Transverse colon (tissue), 3 donors: ENCODE measurements at regions not wholly inside any gene's neighbourhood (a gene's known extent, or its start where the extent isn't known, plus 50 kb on each side); places are given as distances from the start of the nearest gene placed in this dataset.

ENCODE experiments used
- CTCF ChIP-seq, 5 experiments: fragments of 200-600 bp in 3 of 5; fragments of 450-650 bp in 2 of 5; sonication (generic) in 3 of 5; IDR thresholded peaks; 1 replicate in 2 of 5; 2 replicates in 3 of 5; pipeline ENCODE4 v1.5.1; 2016 to 2017; ENCODE audit warnings: antibody characterized with exemption in 5 of 5, inconsistent platforms in 3 of 5, mild to moderate bottlenecking in 2 of 5, moderate library complexity in 1 of 5
- POLR2A ChIP-seq: fragments of 450-650 bp; IDR thresholded peaks from one replicate; pipeline ENCODE4 v1.6.1; 2016; ENCODE audit warnings: antibody characterized with exemption, mild to moderate bottlenecking, moderate library complexity

- no peak for TF ChIP-seq POLR2A
- TF ChIP-seq CTCF (IDR thresholded peaks at IDR 0.05): no peak
Observed at GRCh38 chr12:24539646-24540045, 409.3 kb downstream of the BCAT1 start.
